Memory B cell (primary cell): ENCODE measurements at regions not wholly inside any gene's neighbourhood (a gene's known extent, or its start where the extent isn't known, plus 50 kb on each side); places are given as distances from the start of the nearest gene placed in this dataset.

Experiments
- ATAC-seq: fragments of 150-1000 bp; cut with Tn5 transposase; 2 replicates; pipeline ENCODE4 v1.10.0; 2021; ENCODE audit warnings: low read depth, mild to moderate bottlenecking, moderate library complexity
- DNase-seq, 2 donors: peaks; one replicate each; pipeline ENCODE4 v3.0.0; 2022; ENCODE audit warnings: low spot score in 2 of 2
- H3K27ac Mint-ChIP-seq: one replicate; pipeline ENCODE4 v1.8.0; 2022; ENCODE audit warnings: mild to moderate bottlenecking, moderate library complexity, mixed read lengths
- H3K27me3 Mint-ChIP-seq: one replicate; pipeline ENCODE4 v1.8.0; 2022; ENCODE audit warnings: mixed read lengths
- H3K36me3 Mint-ChIP-seq: one replicate; pipeline ENCODE4 v1.8.0; 2022; ENCODE audit warnings: mild to moderate bottlenecking, mixed read lengths
- H3K4me1 Mint-ChIP-seq: one replicate; pipeline ENCODE4 v1.8.0; 2022; ENCODE audit warnings: mixed read lengths
- H3K4me3 Mint-ChIP-seq: one replicate; pipeline ENCODE4 v1.8.0; 2022; ENCODE audit warnings: mild to moderate bottlenecking, moderate library complexity, mixed read lengths
- H3K9me3 Mint-ChIP-seq: one replicate; pipeline ENCODE4 v1.8.0; 2022; ENCODE audit warnings: mixed read lengths

- H3K9me3 Mint-ChIP-seq, result peaks cover 9% of the 10 kb centered on the region
- H3K36me3 Mint-ChIP-seq, result no peaks in the 10 kb centered on the region
- no peaks in the 10 kb centered on the region for H3K4me1 Mint-ChIP-seq
- no peak for ATAC-seq
- peaks cover 6% of the 10 kb centered on the region for H3K27me3 Mint-ChIP-seq
- no peak for DNase-seq
- H3K4me3 Mint-ChIP-seq, result no peak overlapping the region
- no peak overlapping the region for H3K27ac Mint-ChIP-seq
These were observed 122.1 kb upstream of the SPRY4 start for GRCh38 chr5:142446960-142447279.

- no peak overlapping the region for H3K4me3 Mint-ChIP-seq
- DNase-seq (no peak), ATAC-seq (no peak)
- H3K9me3 Mint-ChIP-seq, result peaks cover 9% of the 10 kb centered on the region
- no peaks in the 10 kb centered on the region for H3K4me1 Mint-ChIP-seq
- peaks cover 7% of the 10 kb centered on the region for H3K27me3 Mint-ChIP-seq
- H3K36me3 Mint-ChIP-seq, result no peaks in the 10 kb centered on the region
- no peak overlapping the region for H3K27ac Mint-ChIP-seq
These were observed 121.5 kb upstream of the SPRY4 start for GRCh38 chr5:142446131-142446959.

- H3K4me1 Mint-ChIP-seq, result no peaks in the 10 kb centered on the region
- no peak overlapping the region for H3K4me3 Mint-ChIP-seq
- peaks cover 10% of the 10 kb centered on the region for H3K27me3 Mint-ChIP-seq
- DNase-seq (no peak), ATAC-seq (no peak)
- H3K36me3 Mint-ChIP-seq, result no peaks in the 10 kb centered on the region
- H3K27ac Mint-ChIP-seq, result no peak overlapping the region
- H3K9me3 Mint-ChIP-seq, result peaks cover 3% of the 10 kb centered on the region
These were observed 120.4 kb upstream of the SPRY4 start for GRCh38 chr5:142445266-142445665.

GRCh38 chr5:142441616-142442015 is 116.8 kb upstream of the SPRY4 start:
- peaks cover 14% of the 10 kb centered on the region for H3K27me3 Mint-ChIP-seq
- ATAC-seq (no peak), DNase-seq (no peak)
- no peaks in the 10 kb centered on the region for H3K36me3 Mint-ChIP-seq
- no peaks in the 10 kb centered on the region for H3K9me3 Mint-ChIP-seq
- no peak overlapping the region for H3K27ac Mint-ChIP-seq
- no peaks in the 10 kb centered on the region for H3K4me1 Mint-ChIP-seq
- H3K4me3 Mint-ChIP-seq, result no peak overlapping the region

- no peak overlapping the region for H3K27ac Mint-ChIP-seq
- no peaks in the 10 kb centered on the region for H3K36me3 Mint-ChIP-seq
- no peak for ATAC-seq
These were observed 114.5 kb upstream of the SPRY4 start for GRCh38 chr5:142439207-142439860.

GRCh38 chr5:142438573-142438972 is 113.8 kb upstream of the SPRY4 start:
- Mint-ChIP-seq H3K4me1 (no peaks in the 10 kb centered on the region), H3K36me3 (no peaks in the 10 kb centered on the region), H3K9me3 (no peaks in the 10 kb centered on the region), H3K27ac (no peak overlapping the region), H3K4me3 (no peak overlapping the region), H3K27me3 (peaks cover 16% of the 10 kb centered on the region)
- ATAC-seq (no peak), DNase-seq (no peak)

More at GRCh38 chr5:142439207-142439860, 114.5 kb upstream of the SPRY4 start:
- H3K4me1 Mint-ChIP-seq, result no peaks in the 10 kb centered on the region
- no peaks in the 10 kb centered on the region for H3K9me3 Mint-ChIP-seq
- no peak for DNase-seq
- H3K4me3 Mint-ChIP-seq, result no peak overlapping the region
- H3K27me3 Mint-ChIP-seq, result peaks cover 16% of the 10 kb centered on the region

GRCh38 chr5:142437563-142437962 is 112.7 kb upstream of the SPRY4 start:
- DNase-seq (no peak), ATAC-seq (no peak)
- peaks cover 16% of the 10 kb centered on the region for H3K27me3 Mint-ChIP-seq
- H3K36me3 Mint-ChIP-seq, result no peaks in the 10 kb centered on the region
- H3K4me3 Mint-ChIP-seq, result no peak overlapping the region
- no peak overlapping the region for H3K27ac Mint-ChIP-seq
- peaks cover under 1% of the 10 kb centered on the region for H3K4me1 Mint-ChIP-seq
- no peaks in the 10 kb centered on the region for H3K9me3 Mint-ChIP-seq

GRCh38 chr5:142435410-142436115 is 110.7 kb upstream of the SPRY4 start:
- Mint-ChIP-seq H3K27me3 (peaks cover 18% of the 10 kb centered on the region), H3K4me1 (peaks cover 5% of the 10 kb centered on the region), H3K36me3 (no peaks in the 10 kb centered on the region), H3K4me3 (no peak overlapping the region), H3K9me3 (no peaks in the 10 kb centered on the region), H3K27ac (no peak overlapping the region)
- DNase-seq (no peak), ATAC-seq (no peak)

GRCh38 chr5:142434322-142434612 is 109.4 kb upstream of the SPRY4 start:
- ATAC-seq (no peak), DNase-seq (no peak)
- Mint-ChIP-seq H3K36me3 (no peaks in the 10 kb centered on the region), H3K4me1 (peaks cover 5% of the 10 kb centered on the region), H3K27ac (no peak overlapping the region), H3K27me3 (peaks cover 17% of the 10 kb centered on the region), H3K9me3 (no peaks in the 10 kb centered on the region), H3K4me3 (no peak overlapping the region)

- no peak overlapping the region for H3K4me3 Mint-ChIP-seq
- no peaks in the 10 kb centered on the region for H3K36me3 Mint-ChIP-seq
- H3K4me1 Mint-ChIP-seq, result peaks cover 5% of the 10 kb centered on the region
- ATAC-seq (no peak), DNase-seq (no peak)
- peaks cover 15% of the 10 kb centered on the region for H3K27me3 Mint-ChIP-seq
- H3K9me3 Mint-ChIP-seq, result no peaks in the 10 kb centered on the region
- no peak overlapping the region for H3K27ac Mint-ChIP-seq
These were observed 108.9 kb upstream of the SPRY4 start for GRCh38 chr5:142433526-142434321.

- Mint-ChIP-seq H3K4me1 (peaks cover 5% of the 10 kb centered on the region), H3K9me3 (no peaks in the 10 kb centered on the region), H3K27ac (no peak overlapping the region), H3K27me3 (peaks cover 15% of the 10 kb centered on the region), H3K4me3 (no peak overlapping the region), H3K36me3 (no peaks in the 10 kb centered on the region)
- no peak for DNase-seq
- no peak for ATAC-seq
These were observed 108.1 kb upstream of the SPRY4 start for GRCh38 chr5:142432961-142433360.

GRCh38 chr5:142432369-142432863 is 107.6 kb upstream of the SPRY4 start:
- no peak for DNase-seq
- H3K36me3 Mint-ChIP-seq, result no peaks in the 10 kb centered on the region
- peak; percentile 43 for ATAC-seq
- H3K4me1 Mint-ChIP-seq, result peaks cover 5% of the 10 kb centered on the region
- H3K27me3 Mint-ChIP-seq, result peaks cover 19% of the 10 kb centered on the region
- H3K4me3 Mint-ChIP-seq, result no peak overlapping the region
- no peak overlapping the region for H3K27ac Mint-ChIP-seq
- H3K9me3 Mint-ChIP-seq, result no peaks in the 10 kb centered on the region

- Mint-ChIP-seq H3K36me3 (peaks cover 1% of the 10 kb centered on the region), H3K4me1 (peaks cover 5% of the 10 kb centered on the region), H3K27ac (no peak overlapping the region), H3K27me3 (peaks cover 14% of the 10 kb centered on the region), H3K4me3 (no peak overlapping the region), H3K9me3 (no peaks in the 10 kb centered on the region)
- ATAC-seq, result no peak
- DNase-seq, result no peak
These were observed 104.1 kb upstream of the SPRY4 start for GRCh38 chr5:142428773-142429473.
